HG03460 (cell line): ENCODE measurements at regions not wholly inside any gene's neighbourhood (a gene's known extent, or its start where the extent isn't known, plus 50 kb on each side); places are given as distances from the start of the nearest gene placed in this dataset.

Source experiments
- ATAC-seq: cut with Tn5 transposase; IDR thresholded peaks from one replicate; pipeline ENCODE4 v1.9.1; 2021; ENCODE audit not compliant: unreplicated experiment

GRCh38 chr17:36661047-36661666, 59.8 kb downstream of the MRM1 start:
- no peak for ATAC-seq

GRCh38 chr17:36661688-36662087, 60.3 kb downstream of the MRM1 start:
- no peak for ATAC-seq

- ATAC-seq: no peak
These were observed 64.0 kb downstream of the MRM1 start for GRCh38 chr17:36665417-36665816.

GRCh38 chr17:36667922-36668321, 66.5 kb downstream of the MRM1 start:
- ATAC-seq: no peak

- no peak for ATAC-seq
These were observed 67.4 kb downstream of the MRM1 start for GRCh38 chr17:36668824-36669223.

- ATAC-seq: no peak
These were observed 69.8 kb downstream of the MRM1 start for GRCh38 chr17:36671144-36671543.

GRCh38 chr17:36672403-36672918, 71.1 kb downstream of the MRM1 start:
- no peak for ATAC-seq

- no peak for ATAC-seq
These were observed 71.7 kb downstream of the MRM1 start for GRCh38 chr17:36673068-36673467.

- ATAC-seq: no peak
These were observed 72.4 kb downstream of the MRM1 start for GRCh38 chr17:36673637-36674277.

GRCh38 chr17:36674278-36674650, 72.9 kb downstream of the MRM1 start:
- no peak for ATAC-seq

- no peak for ATAC-seq
These were observed 73.9 kb downstream of the MRM1 start for GRCh38 chr17:36675250-36675649.

GRCh38 chr17:36675786-36676185, 74.4 kb downstream of the MRM1 start:
- no peak for ATAC-seq

GRCh38 chr17:36679815-36680467, 78.6 kb downstream of the MRM1 start:
- ATAC-seq: no peak

GRCh38 chr17:36680701-36681202, 79.4 kb downstream of the MRM1 start:
- no peak for ATAC-seq

- ATAC-seq: no peak
These were observed 81.4 kb downstream of the MRM1 start for GRCh38 chr17:36682773-36683172.

- no peak for ATAC-seq
These were observed 82.0 kb downstream of the MRM1 start for GRCh38 chr17:36683387-36683786.

- ATAC-seq: no peak
These were observed 82.8 kb downstream of the MRM1 start for GRCh38 chr17:36684134-36684533.

GRCh38 chr17:36686123-36686669, 84.8 kb downstream of the MRM1 start:
- ATAC-seq: no peak

GRCh38 chr17:36687736-36688135, 86.4 kb downstream of the MRM1 start:
- no peak for ATAC-seq

- no peak for ATAC-seq
These were observed 87.8 kb downstream of the MRM1 start for GRCh38 chr17:36689089-36689667.

GRCh38 chr17:36690190-36690589, 88.8 kb downstream of the MRM1 start:
- no peak for ATAC-seq
